ENCODE measurements at regions not wholly inside any gene's neighbourhood (a gene's known extent, or its start where the extent isn't known, plus 50 kb on each side); places are given as distances from the start of the nearest gene placed in this dataset.
"Not testable (repeated sequence)": the region's sequence is repeated elsewhere in the genome, so short reads cannot be mapped to it uniquely, and the experiment has no call there.

DNA sequence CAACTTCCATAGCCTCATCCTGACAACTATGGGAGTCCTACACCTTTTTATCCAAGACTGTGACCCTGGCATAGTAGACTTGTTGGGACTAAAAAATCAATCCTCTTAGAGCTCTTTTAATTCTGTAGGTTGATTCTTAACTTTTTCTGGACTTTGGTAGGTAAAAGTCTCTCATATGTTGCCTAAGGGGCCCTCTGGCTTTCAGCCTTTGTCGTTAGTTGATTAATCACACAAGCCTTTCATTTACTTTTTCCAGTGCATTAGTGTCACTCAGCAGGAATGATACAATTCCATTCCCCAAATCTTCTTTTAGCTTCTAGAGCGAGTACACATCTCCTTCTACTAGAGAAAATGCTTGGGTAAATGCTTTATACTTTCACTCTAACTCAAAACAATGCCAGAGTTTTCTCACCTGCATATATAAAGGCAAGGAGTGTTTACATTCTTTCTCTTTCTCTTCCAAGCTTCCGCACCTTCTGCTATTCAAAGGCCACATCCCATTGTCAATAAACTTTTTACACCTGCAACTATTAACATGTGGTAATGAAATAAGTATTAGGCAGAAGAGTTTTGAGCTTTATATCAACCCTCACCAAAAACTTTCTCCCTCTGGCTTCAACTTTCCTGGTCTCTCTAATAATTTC is 516.6 kb downstream of the FAM181B start:
- DNase-seq (ENCODE audit: low read depth, low spot score): no peak

DNA sequence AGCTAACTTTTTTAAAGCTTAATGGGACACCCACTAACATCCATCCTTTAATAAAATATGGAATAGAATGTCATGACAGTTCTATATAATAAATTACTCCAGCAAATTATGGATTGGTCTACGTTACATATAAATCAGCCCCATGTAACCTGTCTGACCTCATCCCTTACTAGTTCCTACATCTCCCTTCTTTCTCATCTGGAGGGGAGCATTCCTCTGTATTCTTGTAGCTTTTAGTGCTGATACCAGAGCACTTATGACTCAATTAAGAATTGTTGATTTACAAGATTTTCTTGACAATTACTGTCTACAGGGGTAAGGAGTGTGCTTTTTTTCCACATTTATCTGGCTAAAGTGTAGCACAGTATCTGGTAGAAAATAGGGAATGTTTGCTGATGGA is 523.7 kb downstream of the FAM181B start:
- no peak for DNase-seq (ENCODE audit: low read depth, low spot score)

DNA sequence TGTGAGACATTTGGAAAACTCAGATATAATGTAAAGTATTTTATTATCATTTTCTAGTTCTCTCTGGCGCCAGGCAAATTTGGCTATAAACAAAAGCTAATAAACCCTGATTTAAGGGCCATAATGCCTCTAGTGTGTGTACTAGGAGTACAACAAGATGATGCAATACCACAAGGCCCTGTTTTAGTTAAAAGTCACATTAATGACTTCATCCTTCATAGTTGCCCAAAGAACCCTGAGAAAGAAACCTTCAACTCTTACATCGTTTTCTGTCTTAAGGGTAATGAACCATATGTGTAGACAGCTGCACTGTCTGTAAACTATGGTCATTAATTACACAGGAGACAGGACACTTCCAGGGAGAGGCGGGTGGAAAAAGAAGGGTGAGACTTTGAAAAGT is 538.4 kb downstream of the FAM181B start:
- DNase-seq (ENCODE audit: low read depth, low spot score): no peak

DNA sequence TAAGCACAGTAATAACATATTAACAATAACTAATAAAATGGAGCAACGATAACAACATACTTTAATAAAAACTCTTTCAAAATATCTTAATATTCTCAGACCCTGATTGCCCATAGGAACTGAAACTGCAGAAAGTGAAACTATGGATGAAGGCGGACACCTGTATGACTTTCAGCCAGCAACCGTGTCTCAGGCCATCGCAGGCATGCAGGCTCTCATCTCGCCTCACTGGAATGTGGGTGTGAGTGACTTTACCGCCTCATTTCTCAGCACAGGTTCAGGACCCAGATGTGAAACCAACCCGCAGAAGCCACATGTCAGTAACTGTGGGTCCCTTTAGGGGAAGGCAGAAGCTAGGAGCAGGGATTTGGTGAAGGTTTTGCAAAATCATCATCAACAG is 539.1 kb downstream of the FAM181B start:
- no peak for DNase-seq (ENCODE audit: low read depth, low spot score)

DNA sequence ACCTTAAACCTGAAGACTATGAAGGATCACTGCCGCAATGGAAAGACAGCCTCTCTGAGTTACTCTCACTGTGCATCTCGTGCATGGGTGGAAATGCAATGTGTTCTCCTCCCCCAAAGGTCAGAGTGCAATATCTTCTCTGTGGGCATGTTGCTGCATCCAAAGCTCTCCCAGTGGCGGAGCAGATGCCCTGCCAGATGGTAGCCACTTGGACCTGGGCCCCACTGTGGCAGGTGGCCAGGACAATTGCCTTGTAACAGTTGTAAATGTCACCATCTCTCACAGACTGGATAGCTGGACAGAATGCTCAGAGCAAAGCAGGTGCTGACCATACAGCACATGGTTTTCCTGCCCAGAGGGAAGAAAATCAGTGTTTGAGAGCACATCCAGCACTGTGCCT is 542.0 kb downstream of the FAM181B start:
- DNase-seq (ENCODE audit: low read depth, low spot score): no peak

DNA sequence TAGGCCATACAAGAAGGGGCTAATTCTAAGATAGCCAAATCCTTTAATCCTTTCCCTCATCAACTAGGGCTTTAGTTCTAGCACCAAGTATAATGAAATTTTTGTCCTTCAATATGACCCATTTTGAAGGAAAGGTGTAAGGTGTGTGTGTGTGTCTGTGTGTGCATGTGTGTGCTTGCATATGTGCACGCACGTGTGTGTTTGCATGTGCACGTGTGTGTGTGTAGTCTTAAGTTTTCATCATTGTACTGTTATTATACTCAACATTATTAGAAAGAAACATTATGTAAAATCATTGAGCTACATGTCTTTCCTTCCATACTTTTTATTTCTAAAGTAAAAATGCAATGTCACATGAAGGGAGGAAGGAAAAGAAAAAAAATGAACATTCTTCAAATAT is 547.7 kb downstream of the FAM181B start:
- DNase-seq (ENCODE audit: low read depth, low spot score): no peak

DNA sequence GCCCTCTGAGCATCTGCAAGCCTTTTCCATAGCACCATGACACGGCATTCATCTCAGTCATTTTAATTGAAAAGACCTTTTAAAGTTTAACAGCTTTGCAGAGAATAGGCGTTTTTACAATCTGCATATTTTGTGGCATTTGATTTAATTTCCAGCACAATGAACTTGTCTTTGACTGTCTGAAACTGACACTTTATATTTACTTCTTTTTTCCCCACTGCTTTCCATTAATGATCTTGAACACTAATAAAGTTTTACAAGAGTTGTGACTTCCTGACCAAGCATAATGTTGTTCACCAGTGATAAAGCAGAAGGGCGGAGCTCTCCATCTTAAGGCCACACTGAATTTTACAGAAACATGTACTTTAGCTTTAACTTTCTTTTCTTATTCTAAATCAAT is 548.7 kb downstream of the FAM181B start:
- DNase-seq (ENCODE audit: low read depth, low spot score): no peak

DNA sequence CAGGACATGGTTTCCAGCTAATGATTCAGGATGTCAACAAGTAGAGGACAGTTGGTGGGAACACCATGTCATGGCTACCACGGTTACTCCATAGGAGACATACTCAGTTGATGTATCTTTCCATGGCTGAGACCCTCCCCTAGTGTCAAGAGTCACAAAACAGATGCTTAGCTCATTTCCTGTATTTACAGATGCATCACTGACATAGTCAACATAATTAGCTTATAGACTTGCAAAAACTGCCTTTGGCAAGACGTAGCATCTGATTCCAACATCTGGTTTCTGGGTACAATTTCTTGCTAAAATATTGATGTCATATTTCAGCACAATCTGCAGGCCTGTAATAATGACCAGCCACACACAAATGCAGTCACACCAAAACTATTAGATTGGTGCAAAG is 550.3 kb downstream of the FAM181B start:
- no peak for DNase-seq (ENCODE audit: low read depth, low spot score)

DNA sequence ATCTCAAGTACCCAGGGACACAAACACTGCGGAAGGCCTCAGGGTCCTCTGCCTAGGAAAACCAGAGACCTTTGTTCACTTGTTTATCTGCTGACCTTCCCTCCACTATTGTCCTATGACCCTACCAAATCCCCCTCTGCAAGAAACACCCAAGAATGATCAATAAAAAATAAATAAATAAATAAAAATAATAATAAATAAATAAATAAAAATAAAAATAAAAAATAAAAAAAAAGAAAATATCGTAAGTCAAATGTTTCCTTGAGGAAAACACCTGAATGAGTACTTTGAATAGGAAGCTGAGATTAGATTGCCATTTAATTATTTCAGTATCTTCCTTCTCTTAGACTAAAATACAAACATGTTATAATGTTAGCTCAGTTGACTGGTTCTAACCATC is 551.0 kb downstream of the FAM181B start:
- not testable (repeated sequence) for DNase-seq (ENCODE audit: low read depth, low spot score)

DNA sequence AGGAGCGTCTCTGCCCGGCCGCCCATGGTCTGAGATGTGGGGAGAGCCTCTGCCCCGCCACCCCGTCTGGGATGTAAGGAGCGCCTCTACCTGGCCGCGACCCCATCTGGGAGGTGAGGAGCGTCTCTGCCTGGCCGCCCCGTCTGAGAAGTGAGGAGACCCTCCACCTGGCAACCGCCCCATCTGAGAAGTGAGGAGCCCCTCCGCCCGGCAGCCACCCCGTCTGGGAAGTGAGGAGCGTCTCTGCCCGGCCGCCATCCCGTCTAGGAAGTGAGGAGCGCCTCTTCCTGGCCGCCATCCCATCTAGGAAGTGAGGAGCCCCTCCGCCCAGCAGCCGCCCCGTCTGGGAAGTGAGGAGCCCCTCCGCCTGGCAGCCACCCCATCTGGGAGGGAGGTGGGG is 551.9 kb downstream of the FAM181B start:
- not testable (repeated sequence) for DNase-seq (ENCODE audit: low read depth, low spot score)

DNA sequence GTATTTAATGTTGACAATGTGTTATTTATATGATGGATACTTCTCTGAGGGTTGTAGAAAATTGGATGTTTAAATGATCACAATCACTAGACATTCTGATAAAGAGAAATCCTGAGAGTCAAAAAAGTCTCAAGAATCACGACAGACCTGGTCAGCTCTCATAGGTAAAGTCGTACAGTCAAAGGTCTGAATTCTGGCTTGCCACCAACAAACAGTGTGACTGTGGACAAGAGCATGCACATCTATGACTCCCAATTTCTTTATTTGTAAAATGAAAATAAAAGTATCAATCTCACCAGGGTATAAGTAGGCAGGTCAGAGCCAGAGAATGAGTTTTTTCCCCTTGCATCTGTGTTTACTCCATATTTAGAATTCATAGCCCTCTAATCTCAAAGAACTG is 556.7 kb downstream of the FAM181B start:
- DNase-seq (ENCODE audit: low read depth, low spot score): no peak

DNA sequence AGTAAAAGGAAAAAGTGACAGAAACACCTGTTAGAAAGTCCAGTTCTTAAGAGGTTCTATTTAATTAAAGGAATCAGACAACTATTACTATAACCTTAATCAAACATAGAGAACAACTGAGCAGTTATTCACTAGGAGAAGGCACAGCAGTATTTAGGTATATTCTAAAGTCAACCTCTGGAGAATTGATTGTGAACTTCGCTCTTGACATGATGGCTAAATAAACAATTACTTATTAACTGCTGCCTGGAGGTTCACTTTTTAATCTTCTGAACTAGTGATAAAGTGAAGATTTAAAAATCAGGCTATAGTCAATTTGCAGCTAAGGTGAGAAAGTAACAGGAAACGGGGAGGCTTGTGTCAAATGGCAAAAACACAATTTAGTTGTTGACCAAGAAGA is 557.3 kb downstream of the FAM181B start:
- DNase-seq (ENCODE audit: low read depth, low spot score): no peak

DNA sequence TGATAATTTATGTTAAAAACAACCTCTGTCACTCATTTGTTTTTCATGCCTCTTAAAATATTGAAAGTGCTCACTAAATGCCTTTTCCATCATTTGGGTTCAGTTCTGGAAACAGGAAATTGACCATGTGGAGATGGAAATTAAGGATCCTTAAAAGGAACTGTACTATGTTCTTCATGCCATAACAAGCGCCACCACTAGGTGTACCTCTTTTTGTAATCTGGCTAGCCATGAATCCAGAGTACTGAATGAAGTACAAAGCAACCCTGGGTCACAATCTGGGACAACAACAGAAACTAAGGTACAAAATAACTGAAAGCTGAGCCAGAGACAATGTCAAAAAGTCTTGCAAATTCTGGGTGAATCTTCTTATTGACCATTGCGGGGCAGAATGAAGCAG is 559.1 kb downstream of the FAM181B start:
- DNase-seq (ENCODE audit: low read depth, low spot score): no peak

DNA sequence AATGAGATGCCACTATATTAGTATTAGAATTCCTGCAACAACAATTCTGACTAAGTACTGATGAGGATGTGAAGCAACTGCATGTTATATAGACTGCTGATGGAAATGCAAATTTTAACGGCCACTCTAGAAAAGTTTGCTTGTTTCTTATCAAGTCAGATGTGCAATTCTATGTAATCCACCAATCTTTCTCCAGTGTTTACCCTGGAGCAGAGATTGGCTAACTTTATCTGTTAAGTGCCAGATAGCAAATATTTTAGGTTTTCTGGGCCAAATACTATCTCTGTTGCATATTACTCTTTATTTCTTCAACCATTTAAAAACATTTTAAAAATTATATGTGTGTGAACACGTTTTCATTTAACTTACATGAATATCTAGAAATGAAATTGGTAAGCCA is 586.9 kb downstream of the FAM181B start:
- no peak for DNase-seq (ENCODE audit: low read depth, low spot score)

DNA sequence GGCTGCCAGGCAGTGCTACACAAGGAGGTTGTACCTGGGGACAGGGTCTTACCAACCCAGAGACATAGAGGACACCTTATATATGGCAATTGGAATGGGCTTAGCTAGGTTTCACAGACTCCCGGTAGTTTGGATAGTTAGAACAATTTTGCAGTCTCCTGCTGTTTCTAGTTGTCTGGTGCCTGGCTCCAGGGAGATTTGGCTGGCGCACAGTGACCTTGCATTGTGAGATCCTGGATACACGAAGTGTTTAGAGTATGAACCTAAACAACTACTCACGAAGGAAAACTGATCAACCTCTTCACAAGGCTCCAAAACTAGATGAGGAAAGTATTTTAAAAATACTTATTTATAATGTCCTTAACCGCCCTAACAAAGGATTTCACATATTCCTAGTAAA is 614.7 kb downstream of the FAM181B start:
- no peak for DNase-seq (ENCODE audit: low read depth, low spot score)

DNA sequence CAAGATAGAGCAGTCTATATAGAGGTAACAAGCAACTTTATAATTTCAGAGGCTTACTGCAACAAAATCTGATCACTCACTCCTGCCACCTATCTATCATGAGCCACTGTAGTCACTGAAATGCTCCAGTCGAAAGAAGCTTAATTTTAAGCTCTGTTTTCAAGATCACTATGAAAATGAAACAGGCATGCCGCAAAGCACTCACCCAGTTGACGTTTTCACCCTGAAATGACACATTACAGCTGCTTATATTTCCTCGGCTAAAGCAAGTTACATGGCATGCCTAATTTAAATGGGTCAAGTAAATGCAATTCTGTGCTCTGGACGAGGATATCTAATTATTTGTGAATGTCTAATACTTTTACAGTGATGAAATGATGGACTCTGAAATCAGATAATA is 616.3 kb downstream of the FAM181B start:
- DNase-seq (ENCODE audit: low read depth, low spot score): no peak

DNA sequence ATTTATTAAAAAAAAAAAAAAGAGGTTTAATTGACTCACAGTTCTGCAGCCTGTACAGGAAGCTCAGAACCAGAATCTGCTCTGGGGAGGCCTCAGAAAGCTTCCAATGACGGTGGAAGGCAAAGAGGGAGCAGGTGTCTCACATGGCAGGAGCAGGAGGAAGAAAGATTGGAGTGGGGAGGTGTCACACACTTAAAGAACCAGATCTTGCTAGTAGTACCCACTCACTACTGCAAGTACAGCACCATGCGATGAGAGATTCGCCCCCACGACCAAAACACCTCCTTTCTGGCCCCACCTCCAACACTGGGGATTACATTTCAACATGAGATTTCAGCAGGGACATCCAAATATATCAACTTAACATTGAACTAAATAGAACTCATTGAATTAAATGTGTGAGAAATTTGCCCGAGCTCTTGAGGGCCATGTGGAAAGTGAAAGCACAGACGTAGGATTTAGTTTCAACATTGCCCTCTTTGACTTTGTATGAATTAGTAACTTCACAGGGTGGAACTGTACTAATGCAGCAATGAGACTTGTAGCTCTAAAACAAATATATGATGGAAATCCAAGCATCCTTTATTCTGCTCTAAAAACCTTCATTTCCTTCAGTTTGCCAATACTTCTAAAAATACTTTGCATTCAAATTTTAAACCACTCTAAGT is 628.2 kb downstream of the FAM181B start:
- DNase-seq (ENCODE audit: low read depth, low spot score): no peak

DNA sequence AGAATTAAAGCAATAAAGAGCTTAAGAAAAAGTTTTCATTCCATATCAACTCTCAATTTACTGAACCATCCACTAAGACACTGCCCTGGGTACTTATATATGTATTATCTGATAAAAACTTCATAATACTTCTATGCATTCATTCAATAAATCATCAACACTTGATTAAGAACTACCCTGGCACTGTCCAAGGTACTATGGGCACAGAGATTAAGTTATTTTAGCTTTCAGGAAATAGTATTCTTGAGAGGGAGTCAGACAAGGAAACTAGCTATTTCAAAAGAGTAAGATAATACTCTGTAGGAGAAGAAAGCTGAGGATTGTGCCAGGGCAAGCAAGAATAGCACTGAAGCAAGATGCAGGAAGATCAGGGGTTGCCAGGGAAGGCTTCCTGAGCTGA is 640.8 kb downstream of the FAM181B start:
- no peak for DNase-seq (ENCODE audit: low read depth, low spot score)

DNA sequence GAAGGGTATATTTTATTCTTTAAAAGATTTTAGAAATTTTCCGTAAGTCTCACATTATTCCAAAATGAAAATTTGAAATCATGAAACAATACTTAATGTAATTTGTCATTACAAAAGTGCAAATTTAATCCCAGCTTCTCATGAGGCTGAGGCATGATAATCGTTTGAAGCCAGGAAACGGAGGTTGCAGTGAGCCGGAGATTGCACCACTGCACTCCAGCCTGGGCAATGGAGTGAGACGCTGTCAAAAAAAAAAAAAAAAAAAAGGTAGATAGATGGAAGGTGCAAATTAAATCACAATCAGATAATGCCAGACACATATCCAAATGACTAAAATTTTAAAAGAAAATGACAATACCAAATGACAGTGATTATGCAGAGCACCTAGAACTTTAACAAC is 644.2 kb downstream of the FAM181B start:
- no peak for DNase-seq (ENCODE audit: low read depth, low spot score)

DNA sequence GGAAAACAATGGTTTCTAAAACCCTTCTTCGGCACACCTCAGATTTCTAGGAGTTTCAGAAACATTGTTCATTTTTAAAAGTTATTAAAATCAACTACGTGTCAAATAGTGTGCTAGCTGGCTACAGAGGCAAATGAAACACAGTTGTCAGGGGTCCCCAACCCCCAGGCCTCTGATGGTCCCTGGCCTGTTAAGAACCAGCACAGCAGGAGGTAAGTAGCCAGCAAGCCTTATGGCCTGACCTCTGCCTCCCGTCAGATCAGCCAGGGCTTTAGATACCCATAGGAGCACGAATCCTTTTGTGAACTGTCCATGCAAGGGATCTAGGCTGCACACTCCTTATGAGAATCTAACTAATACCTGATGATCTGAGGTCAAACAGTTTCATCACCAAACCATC is 648.2 kb downstream of the FAM181B start:
- no peak for DNase-seq (ENCODE audit: low read depth, low spot score)

DNA sequence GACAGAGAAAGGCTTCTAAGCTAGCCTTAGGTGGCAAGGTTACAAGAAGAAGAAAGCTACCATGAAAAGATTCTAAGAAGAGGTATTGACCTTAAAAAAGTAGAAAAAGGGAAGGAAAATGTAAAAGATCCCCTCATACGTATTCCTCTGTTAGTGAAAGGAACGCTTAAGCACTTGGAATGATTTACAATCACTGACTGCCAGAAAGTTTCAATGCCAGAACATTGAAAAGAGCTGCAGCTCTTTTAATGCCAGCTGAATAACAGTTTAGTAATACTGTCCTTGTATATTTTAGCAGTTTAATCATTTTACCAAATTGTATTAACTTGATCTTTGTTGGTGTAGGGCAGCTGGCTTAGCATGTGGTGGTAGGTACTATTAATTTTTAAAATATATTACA is 650.7 kb downstream of the FAM181B start:
- no peak for DNase-seq (ENCODE audit: low read depth, low spot score)

DNA sequence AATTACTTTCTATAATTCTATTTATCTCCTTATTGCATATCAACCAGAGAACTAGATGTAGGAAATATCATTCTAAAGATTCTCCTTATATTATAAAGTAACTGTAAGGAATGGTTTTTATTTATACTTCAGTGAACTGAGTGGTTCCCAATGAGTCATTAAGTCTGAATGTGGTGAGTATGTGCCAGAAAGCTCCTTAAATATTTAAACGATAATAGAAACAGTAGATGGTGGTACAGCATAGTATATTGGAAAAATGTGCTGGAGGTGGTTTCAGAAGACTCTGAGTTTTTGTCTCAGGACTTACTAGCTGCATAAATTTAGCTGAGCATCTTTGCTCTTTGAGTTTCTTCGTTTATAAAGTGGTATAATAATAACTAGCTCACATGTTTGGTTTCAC is 653.5 kb downstream of the FAM181B start:
- no peak for DNase-seq (ENCODE audit: low read depth, low spot score)

DNA sequence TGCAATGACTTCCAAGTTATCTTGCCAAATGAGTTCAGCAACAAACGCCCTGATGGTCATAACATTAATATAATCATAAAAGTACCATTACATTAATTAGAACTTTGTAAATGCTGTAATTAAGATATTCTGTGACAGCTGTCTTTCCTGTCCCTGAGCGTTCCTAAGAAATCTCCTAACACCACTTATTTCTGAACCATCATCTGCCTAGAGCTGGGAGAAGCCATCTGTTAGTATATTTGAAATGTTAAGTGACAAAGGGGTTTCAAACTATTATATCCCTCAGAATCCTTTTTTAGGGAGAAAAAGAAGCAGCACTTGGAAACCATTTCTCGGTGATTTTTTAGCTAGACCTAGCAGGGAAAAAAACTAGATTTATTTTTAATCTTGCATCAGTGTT is 657.5 kb downstream of the FAM181B start:
- no peak for DNase-seq (ENCODE audit: low read depth, low spot score)

DNA sequence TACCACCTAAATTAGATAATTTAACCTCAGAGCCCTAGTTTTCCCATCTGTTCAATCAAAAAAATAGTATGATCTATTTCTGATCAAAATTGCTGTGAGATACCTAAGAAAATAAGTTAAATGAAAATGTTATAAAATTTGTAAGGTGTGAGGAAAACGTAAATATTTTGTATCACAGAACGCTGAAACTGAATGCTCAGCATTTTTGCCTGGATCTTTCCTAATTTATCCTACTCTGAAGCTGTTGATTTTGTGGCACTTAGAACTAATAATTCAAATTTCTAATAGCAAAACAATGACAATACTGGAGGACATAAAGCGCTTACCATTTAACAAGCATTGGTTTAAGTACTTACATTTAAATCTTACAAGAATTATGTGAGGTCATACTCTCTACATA is 674.2 kb downstream of the FAM181B start:
- DNase-seq (ENCODE audit: low read depth, low spot score): no peak
